GM19238 (cell line): ENCODE measurements at regions not wholly inside any gene's neighbourhood (a gene's known extent, or its start where the extent isn't known, plus 50 kb on each side); places are given as distances from the start of the nearest gene placed in this dataset.
"Not testable (repeated sequence)": the region's sequence is repeated elsewhere in the genome, so short reads cannot be mapped to it uniquely, and the experiment has no call there.

Source experiments
- DNase-seq: peaks from one replicate; pipeline ENCODE4 v3.0.0; 2011; ENCODE audit warnings: low spot score; ENCODE audit not compliant: insufficient read length

GRCh38 chr4:127018381-127018780, 614.4 kb upstream of the INTU start:
- no peak for DNase-seq

GRCh38 chr4:127020831-127021230, 611.9 kb upstream of the INTU start:
- DNase-seq: not testable (repeated sequence)

GRCh38 chr4:127036296-127036695, 596.5 kb upstream of the INTU start:
- DNase-seq: no peak

- DNase-seq: no peak
Observed at GRCh38 chr4:127045861-127046260, 586.9 kb upstream of the INTU start.

GRCh38 chr4:127047930-127048329, 584.8 kb upstream of the INTU start:
- DNase-seq: no peak

GRCh38 chr4:127048376-127049044, 584.2 kb upstream of the INTU start:
- no peak for DNase-seq

GRCh38 chr4:127049526-127049925, 583.2 kb upstream of the INTU start:
- no peak for DNase-seq

- no peak for DNase-seq
Observed at GRCh38 chr4:127052742-127053141, 580.0 kb upstream of the INTU start.

GRCh38 chr4:127055357-127055756, 577.4 kb upstream of the INTU start:
- no peak for DNase-seq

- DNase-seq: no peak
Observed at GRCh38 chr4:127069675-127070074, 563.1 kb upstream of the INTU start.

- DNase-seq: no peak
Observed at GRCh38 chr4:127071443-127071842, 561.3 kb upstream of the INTU start.

GRCh38 chr4:127080141-127080540, 552.6 kb upstream of the INTU start:
- no peak for DNase-seq

- no peak for DNase-seq
Observed at GRCh38 chr4:127081041-127081440, 551.7 kb upstream of the INTU start.

GRCh38 chr4:127082986-127083385, 549.8 kb upstream of the INTU start:
- DNase-seq: no peak

- no peak for DNase-seq
Observed at GRCh38 chr4:127084666-127085065, 548.1 kb upstream of the INTU start.

- DNase-seq: no peak
Observed at GRCh38 chr4:127097061-127097460, 535.7 kb upstream of the INTU start.

- no peak for DNase-seq
Observed at GRCh38 chr4:127102361-127102760, 530.4 kb upstream of the INTU start.

GRCh38 chr4:127103681-127104115, 529.1 kb upstream of the INTU start:
- DNase-seq: no peak

- DNase-seq: no peak
Observed at GRCh38 chr4:127113844-127114362, 518.9 kb upstream of the INTU start.

GRCh38 chr4:127118681-127119080, 514.1 kb upstream of the INTU start:
- no peak for DNase-seq

GRCh38 chr4:127120441-127121090, 512.2 kb upstream of the INTU start:
- no peak for DNase-seq

- DNase-seq: no peak
Observed at GRCh38 chr4:127124919-127125318, 507.8 kb upstream of the INTU start.

GRCh38 chr4:127126718-127127117, 506.0 kb upstream of the INTU start:
- no peak for DNase-seq
